K562 (cell line): ENCODE measurements at regions not wholly inside any gene's neighbourhood (a gene's known extent, or its start where the extent isn't known, plus 50 kb on each side); places are given as distances from the start of the nearest gene placed in this dataset.

Experiments
- ATAC-seq: fragments of 200-7000 bp; cut with Tn5 transposase; 3 replicates; pipeline ENCODE4 v1.9.1; 2020; ENCODE audit warnings: moderate library complexity
- BruUV-seq: library from RNA; stranded (reverse); fragments of 400-500 nt; replicated peaks from 2 replicates; lab custom pipeline; 2021; lab: Mats Ljungman, UMichigan
- CTCF ChIA-PET: fragments of 300-600 bp; formaldehyde crosslinking; extraction: SDS; loops from one replicate; lab custom pipeline; 2021; ENCODE audit warnings: low intra/inter-chr PET ratio; lab: Yijun Ruan, JAX
- POLR2A ChIA-PET: fragments of 300-600, 350-650 bp; sonication (Branson Sonifier 250); formaldehyde crosslinking; extraction: SDS; loops from one replicate; lab custom pipeline; 2021; ENCODE audit warnings: antibody characterized with exemption, inconsistent platforms; lab: Yijun Ruan, JAX
- DNase-seq, 4 experiments: peaks; one replicate each; pipeline versions ENCODE4 v3.0.0 to v3.0.0-alpha.2; 2011 to 2018; ENCODE audit warnings: low spot score in 3 of 4, mixed read lengths in 3 of 4; ENCODE audit errors: extremely low read depth in 1 of 4
- FAIRE-seq: peaks from 2 replicates; lab custom pipeline; 2011; peaks lifted over from hg19 to GRCh38; lab: Jason Lieb, UNC
- H2AFZ ChIP-seq: 2 replicates; pipeline ENCODE4 v1.6.0; 2011; ENCODE audit warnings: low read depth, low read length, control low read depth, inconsistent platforms
- H3K27ac ChIP-seq: fragments of 200-600 bp; 3 replicates; pipeline ENCODE4 v1.8.0; 2011; ENCODE audit warnings: low read depth, mild to moderate bottlenecking, control low read depth, inconsistent platforms, low read length, moderate library complexity, mixed read lengths; ENCODE audit errors: extremely low read depth
- H3K27me3 ChIP-seq, 2 experiments: fragments of 300-600 bp in 1 of 2; 2 replicates in 1 of 2; 3 replicates in 1 of 2; pipeline versions ENCODE4 v1.6.0 to v1.8.0; 2011; ENCODE audit warnings: inconsistent platforms in 2 of 2, low read length in 2 of 2, mild to moderate bottlenecking in 1 of 2, mixed read lengths in 1 of 2, moderate library complexity in 1 of 2; ENCODE audit not compliant: control insufficient read depth in 2 of 2, insufficient read depth in 2 of 2
- H3K36me3 ChIP-seq: fragments of 300-600 bp; 3 replicates; pipeline ENCODE4 v1.8.0; 2011; ENCODE audit warnings: mild to moderate bottlenecking, low read length, inconsistent platforms; ENCODE audit not compliant: control insufficient read depth, insufficient read depth
- H3K4me1 ChIP-seq, 2 experiments: fragments of 200-600 bp in 1 of 2; replicated peaks in 1 of 2; 2 replicates in 1 of 2; 3 replicates in 1 of 2; pipeline versions ENCODE4 v1.5.1 to v1.8.0; 2011; ENCODE audit warnings: inconsistent platforms in 2 of 2, low read length in 2 of 2, mild to moderate bottlenecking in 1 of 2, mixed read lengths in 1 of 2, moderate library complexity in 1 of 2; ENCODE audit not compliant: control insufficient read depth in 2 of 2, insufficient read depth in 2 of 2
- H3K4me2 ChIP-seq: 2 replicates; pipeline ENCODE4 v1.6.1; 2011; ENCODE audit warnings: low read length, control low read depth, inconsistent platforms, mixed read lengths; ENCODE audit not compliant: insufficient read depth
- H3K4me3 ChIP-seq: fragments of 200-600 bp; sonication (generic), shearing (Covaris generic); 2 replicates; pipeline ENCODE4 v1.5.1; 2016; ENCODE audit warnings: control low read depth, inconsistent platforms
- H3K79me2 ChIP-seq: fragments of 200-600 bp; 3 replicates; pipeline ENCODE4 v1.8.0; 2011; ENCODE audit warnings: low read length, inconsistent platforms; ENCODE audit not compliant: control insufficient read depth, insufficient read depth
- H3K9ac ChIP-seq, 2 experiments: 2 replicates each; pipeline versions ENCODE4 v1.6.0 to v1.6.1; 2011; ENCODE audit warnings: low read depth in 2 of 2, low read length in 2 of 2, control low read depth in 1 of 2, inconsistent platforms in 1 of 2, mild to moderate bottlenecking in 1 of 2, mixed read lengths in 1 of 2; ENCODE audit not compliant: insufficient read depth in 1 of 2
- H3K9me1 ChIP-seq: one replicate; pipeline ENCODE4 v1.6.0; 2011; ENCODE audit warnings: inconsistent platforms, mild to moderate bottlenecking, low read length, moderate library complexity; ENCODE audit not compliant: control insufficient read depth, insufficient read depth
- H3K9me3 ChIP-seq: replicated peaks from 2 replicates; pipeline ENCODE4 v1.5.1; 2011; ENCODE audit warnings: low read depth, low read length, inconsistent platforms; ENCODE audit not compliant: control insufficient read depth, insufficient read depth
- H4K20me1 ChIP-seq: replicated peaks from 2 replicates; pipeline ENCODE4 v1.6.1; 2011; ENCODE audit warnings: low read length, inconsistent platforms, mixed read lengths; ENCODE audit not compliant: control insufficient read depth, insufficient read depth
- DPF2 ChIP-seq: fragments of 450-650 bp; IDR thresholded peaks from 2 replicates; pipeline ENCODE4 v1.6.1; 2016
- E4F1 ChIP-seq: fragments of 250-450 bp; sonication (Bioruptor Pico); IDR thresholded peaks from 2 replicates; pipeline ENCODE4 v1.5.0; 2021; ENCODE audit warnings: mild to moderate bottlenecking, borderline replicate concordance
- ERF ChIP-seq: fragments of 450-650 bp; formaldehyde crosslinking; IDR thresholded peaks from 2 replicates; pipeline ENCODE4 v1.4.0; 2020; ENCODE audit warnings: mild to moderate bottlenecking, mixed read lengths
- FOXA3 ChIP-seq, 2 experiments: fragments of 450-650 bp in 1 of 2; sonication (generic) in 1 of 2; formaldehyde crosslinking; IDR thresholded peaks in 1 of 2; conservative IDR thresholded peaks in 1 of 2; 2 replicates each; pipeline versions ENCODE4 v1.4.0 to v1.8.0; 2020 to 2022; ENCODE audit warnings: mild to moderate bottlenecking in 2 of 2, missing genetic modification reagents in 1 of 2
- MBD1 ChIP-seq: fragments of 250-450 bp; sonication (Bioruptor Pico); IDR thresholded peaks from 2 replicates; pipeline ENCODE4 v1.8.0; 2022; ENCODE audit warnings: inconsistent platforms
- NBN ChIP-seq: fragments of 450-650 bp; IDR thresholded peaks from 2 replicates; pipeline ENCODE4 v1.6.1; 2016; ENCODE audit warnings: low read depth, mild to moderate bottlenecking
- NFIC ChIP-seq: fragments of 450-650 bp; IDR thresholded peaks from 2 replicates; pipeline ENCODE4 v1.6.1; 2017; ENCODE audit warnings: mild to moderate bottlenecking, inconsistent platforms
- RFX5 ChIP-seq: IDR thresholded peaks from 2 replicates; pipeline ENCODE4 v1.6.1; 2011; ENCODE audit warnings: low read depth, mild to moderate bottlenecking, improper control_type of control experiment, low read length
- TCF15 ChIP-seq: fragments of 250-450 bp; sonication (Bioruptor Pico); IDR thresholded peaks from 2 replicates; pipeline ENCODE4 v1.8.0; 2022; ENCODE audit warnings: moderate library complexity, mild to moderate bottlenecking, inconsistent platforms
- THRA ChIP-seq: fragments of 450-650 bp; IDR thresholded peaks from 2 replicates; pipeline ENCODE4 v1.6.1; 2017; ENCODE audit warnings: mild to moderate bottlenecking, moderate library complexity
- U2AF1 ChIP-seq: fragments of 200-400 bp; formaldehyde crosslinking; optimal IDR thresholded peaks from 2 replicates; pipeline ENCODE3; 2017; ENCODE audit warnings: mild to moderate bottlenecking, low read depth, low read length, moderate library complexity
- YY1 ChIP-seq, 3 experiments: IDR thresholded peaks; 2 replicates each; pipeline ENCODE4 v1.6.1; 2011; ENCODE audit warnings: low read length in 2 of 3, mild to moderate bottlenecking in 2 of 3, moderate library complexity in 2 of 3, borderline replicate concordance in 1 of 3, control low read depth in 1 of 3, low read depth in 1 of 3; ENCODE audit not compliant: insufficient read depth in 3 of 3, insufficient replicate concordance in 2 of 3, control insufficient read depth in 1 of 3, insufficient read length in 1 of 3; ENCODE audit errors: extremely low read depth in 1 of 3
- ZBTB12 ChIP-seq: fragments of 250-450 bp; sonication (Bioruptor Pico); IDR thresholded peaks from 2 replicates; pipeline ENCODE4 v1.4.0; 2020
- ZC3H4 ChIP-seq: sonication (generic); formaldehyde crosslinking; IDR thresholded peaks from 2 replicates; pipeline ENCODE4 v1.9.0; 2021; ENCODE audit warnings: missing genetic modification reagents, borderline replicate concordance
- ZNF232 ChIP-seq: sonication (generic); formaldehyde crosslinking; IDR thresholded peaks from 2 replicates; pipeline ENCODE4 v1.8.0; 2022; ENCODE audit warnings: mild to moderate bottlenecking, missing genetic modification reagents
- WGBS: fragments of 100-300 bp; shearing (Covaris generic); methylation state at CpG from one replicate; pipeline ENCODE4 v1.1.6; 2016; ENCODE audit warnings: low coverage, mixed read lengths; ENCODE audit not compliant: insufficient coverage; ENCODE audit errors: missing lambda C conversion rate; 5-methylcytosine and 5-hydroxymethylcytosine counted together
- in situ Hi-C: fragments of 300-500 bp; cut with MboI; formaldehyde crosslinking; loops from 4 replicates; pipeline ENCODE4 v1.15.0; 2018; ENCODE audit warnings: inconsistent platforms, mixed read lengths
- intact Hi-C: fragments of 100-400 bp; cut with micrococcal nuclease; formaldehyde crosslinking; loops from 2 replicates; pipeline ENCODE4 v1.14.2; 2022

- DNase-seq, result no peak
- Histone ChIP-seq H3K4me1 (no peaks in the 10 kb centered on the region), H4K20me1 (no peaks in the 10 kb centered on the region), H3K9me1 (no peaks in the 10 kb centered on the region), H3K4me3 (no peak overlapping the region), H2AFZ (no peak overlapping the region), H3K27ac (no peak overlapping the region), H3K27me3 (no peaks in the 10 kb centered on the region), H3K4me2 (no peak overlapping the region), H3K9ac (no peak overlapping the region), H3K79me2 (no peaks in the 10 kb centered on the region), H3K36me3 (no peaks in the 10 kb centered on the region), H3K9me3 (no peaks in the 10 kb centered on the region)
- intact Hi-C loops, result no loop called here
- in situ Hi-C loops, result no loop called here
- no peak for FAIRE-seq
- POLR2A ChIA-PET, result no interaction called here
- ATAC-seq, result no peak
- no peak for TF ChIP-seq NFIC
- no peak for TF ChIP-seq ZC3H4 (CRISPR knock-in tag)
- TF ChIP-seq ZBTB12 (CRISPR knock-in tag), result no peak
- TF ChIP-seq TCF15, result no peak
- TF ChIP-seq E4F1 (CRISPR knock-in tag), result no peak
- TF ChIP-seq THRA, result no peak
- TF ChIP-seq ZNF232 (CRISPR knock-in tag), result no peak
- TF ChIP-seq MBD1 (CRISPR knock-in tag), result no peak
- no peak for TF ChIP-seq YY1 (IDR thresholded peaks at IDR 0.05; ENCODE audit: borderline replicate concordance in 1 of 3, control insufficient read depth in 1 of 3, extremely low read depth in 1 of 3, insufficient read depth in 3 of 3, insufficient read length in 1 of 3, insufficient replicate concordance in 2 of 3, low read depth in 1 of 3, low read length in 2 of 3)
- TF ChIP-seq RFX5, result no peak
- no peak for TF ChIP-seq FOXA3 (CRISPR knock-in tag; conservative IDR thresholded peaks at IDR 0.05 in 1 of 2, IDR thresholded peaks at IDR 0.05 in 1 of 2)
- no peak for TF ChIP-seq NBN
- no peak for TF ChIP-seq DPF2
- TF ChIP-seq U2AF1, result no peak
- TF ChIP-seq ERF (CRISPR knock-in tag), result no peak
- CTCF ChIA-PET, result no interaction called here
- no TSS peak for BruUV-seq
- WGBS, result 1% methylated on average over 9 of the region's 9 CpGs
These were observed 371.7 kb downstream of the INHBA start for GRCh38 chr7:41331194-41331593.
